KBM-7 (cell line): ENCODE measurements at regions not wholly inside any gene's neighbourhood (a gene's known extent, or its start where the extent isn't known, plus 50 kb on each side); places are given as distances from the start of the nearest gene placed in this dataset.

Source experiments
- DNase-seq: peaks from one replicate; pipeline ENCODE4 v3.0.0-alpha.2; 2015
- in situ Hi-C: fragments of 300-500 bp; cut with MboI; formaldehyde crosslinking; loops from 2 replicates; pipeline ENCODE4 v1.14.3; 2020; ENCODE audit warnings: low sequenced_read_pairs, low pct_unique_long_range_greater_than_20kb, mixed read lengths

DNA sequence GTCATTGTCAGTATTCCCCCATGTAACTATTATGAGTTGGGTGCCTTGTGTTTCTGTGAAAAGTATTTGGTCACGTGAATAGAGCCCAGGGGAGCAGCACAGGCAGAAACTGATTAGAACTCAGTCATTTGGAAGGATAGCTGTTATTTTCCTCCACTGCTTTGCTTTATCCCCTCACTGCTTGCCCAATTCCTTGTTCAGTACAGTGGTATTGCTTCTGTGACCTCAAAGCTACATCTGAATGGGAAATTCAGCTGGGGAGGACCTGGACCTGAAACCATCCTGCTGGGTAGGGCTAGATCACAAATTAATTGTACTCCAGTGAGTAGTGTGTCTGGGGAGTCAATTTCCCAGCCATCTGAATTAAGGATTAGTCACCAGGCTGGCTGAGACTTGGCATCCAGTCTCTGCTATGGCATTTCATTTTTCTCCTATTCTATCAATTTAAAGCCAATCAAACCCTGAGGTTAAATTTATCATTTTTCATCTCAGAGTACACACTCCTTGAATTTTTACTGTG, 1231.6 kb upstream of the GYPC start:
- no peak for DNase-seq
- in situ Hi-C loops, result no loop called here

DNA sequence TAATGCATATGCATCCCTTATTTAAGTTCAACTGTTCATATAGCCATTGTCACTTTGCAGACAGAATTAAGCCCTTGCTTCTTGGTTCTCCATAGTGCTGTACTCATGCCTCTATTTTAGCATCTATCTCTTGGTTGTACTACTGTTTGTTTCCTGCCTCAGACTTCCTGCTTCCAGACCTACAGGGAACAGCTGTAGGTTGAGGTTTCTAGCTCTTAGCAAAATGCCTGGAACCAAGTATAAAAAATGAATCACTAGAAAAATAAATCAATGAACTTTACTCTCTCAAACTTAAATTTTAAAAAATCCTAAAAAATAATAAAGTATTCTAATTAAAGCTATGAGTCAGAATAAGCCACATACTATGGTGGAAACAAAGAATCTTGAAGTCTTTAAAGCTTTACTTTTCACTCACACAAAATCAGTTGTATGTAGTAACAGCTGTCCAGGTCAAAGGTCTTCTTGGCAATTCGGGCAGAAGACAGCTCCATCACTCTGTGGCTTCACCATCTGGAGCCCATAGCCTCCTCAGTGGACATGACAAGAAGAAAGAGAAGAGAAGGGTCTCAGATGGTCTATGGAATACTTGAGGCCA, 1228.1 kb upstream of the GYPC start:
- no peak for DNase-seq
- in situ Hi-C loops, result no loop called here

DNA sequence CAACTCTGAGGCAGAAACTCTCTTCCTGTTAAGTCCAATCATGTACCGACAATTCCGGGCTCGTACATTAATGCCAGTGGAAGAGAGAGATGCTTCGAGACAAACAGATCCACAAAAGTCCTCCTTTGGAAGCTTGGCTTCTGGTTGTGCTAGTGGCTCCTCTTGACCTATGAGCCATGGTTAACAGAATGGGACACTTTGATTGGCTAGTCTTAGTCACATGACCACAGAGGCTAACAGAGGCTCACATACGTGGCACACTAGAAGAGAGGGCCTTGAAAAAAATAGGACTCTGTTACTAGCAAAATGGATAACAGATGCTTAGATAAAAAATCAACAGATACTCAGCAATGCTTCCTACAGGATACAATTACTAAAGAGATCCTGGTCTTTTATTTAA, 1211.9 kb upstream of the GYPC start:
- in situ Hi-C loops, result no loop called here
- DNase-seq, result no peak

DNA sequence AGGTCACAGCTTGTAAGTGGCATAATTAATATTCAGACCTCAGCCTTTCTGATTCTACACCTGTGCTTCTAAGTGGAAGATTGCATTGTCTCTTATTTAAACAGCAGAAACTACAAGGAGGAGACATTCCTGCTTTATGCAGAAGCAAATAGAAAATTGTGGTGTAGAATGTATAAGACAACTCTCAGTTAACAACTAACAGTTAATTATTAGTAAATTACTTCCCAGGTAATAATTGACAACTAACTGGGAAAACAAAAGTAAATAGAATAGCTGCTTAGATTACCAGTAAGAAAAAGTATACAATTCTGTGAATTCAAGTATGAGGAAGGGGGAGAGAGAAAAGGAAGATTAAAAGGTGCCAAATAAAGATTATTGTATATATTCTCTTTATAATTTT, 1210.5 kb upstream of the GYPC start:
- DNase-seq, result no peak
- in situ Hi-C loops, result no loop called here

DNA sequence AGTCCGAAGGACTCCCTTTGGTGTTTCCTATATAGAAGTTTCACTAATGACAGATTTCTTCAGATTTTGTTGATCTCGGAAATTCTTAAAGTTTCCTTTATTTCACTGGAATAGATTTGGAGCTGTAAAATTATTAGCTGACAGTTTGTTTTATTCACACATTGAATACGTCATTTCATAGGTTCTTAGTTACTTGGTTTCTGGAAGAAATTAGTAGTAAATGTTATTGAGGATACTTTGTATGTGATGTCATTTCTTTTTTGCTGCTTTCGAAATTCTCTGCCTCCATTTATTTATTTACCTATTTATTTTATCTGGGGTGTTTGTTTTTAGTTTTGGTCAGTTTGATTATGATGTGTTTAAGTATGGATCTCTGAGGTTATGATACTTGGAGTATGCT, 1205.9 kb upstream of the GYPC start:
- no peak for DNase-seq
- in situ Hi-C loops, result no loop called here

GRCh38 chr2:125455110-125455509, 1200.8 kb upstream of the GYPC start:
- in situ Hi-C loops, result no loop called here
- DNase-seq, result no peak

DNA sequence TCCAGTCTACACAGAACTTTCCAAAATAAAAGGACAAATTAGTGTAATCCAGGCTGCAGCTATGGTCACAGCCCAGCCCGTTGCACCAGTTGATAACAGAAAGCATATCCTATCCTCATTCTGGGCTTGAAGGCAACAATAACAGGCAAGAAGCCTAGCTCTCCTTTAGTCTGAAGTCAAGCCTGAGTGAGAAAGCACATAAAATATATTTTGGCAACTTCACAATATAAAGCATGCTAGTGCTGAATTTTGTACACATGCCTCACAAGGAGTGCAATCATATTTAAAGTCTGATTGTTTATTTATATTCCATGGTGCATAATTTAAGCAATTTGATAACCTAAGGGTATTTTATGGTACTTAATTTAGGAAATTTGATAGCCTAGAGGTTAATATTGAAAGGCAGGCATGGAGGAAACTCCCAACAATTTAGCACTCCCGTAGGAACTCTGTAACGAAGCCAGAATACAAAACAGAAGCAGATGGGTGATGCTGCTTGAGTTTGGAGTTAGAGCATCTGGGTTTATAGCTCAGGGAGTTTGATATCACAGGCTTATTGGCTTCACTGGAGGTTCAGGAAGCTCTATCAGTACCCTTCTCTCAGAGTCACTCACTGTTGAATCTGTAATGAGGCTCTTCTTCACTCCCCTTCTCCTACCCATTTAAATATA, 1199.1 kb upstream of the GYPC start:
- in situ Hi-C loops, result no loop called here
- DNase-seq, result no peak

- DNase-seq, result no peak
- in situ Hi-C loops, result no loop called here
These were observed 1184.0 kb upstream of the GYPC start for GRCh38 chr2:125471963-125472362.

DNA sequence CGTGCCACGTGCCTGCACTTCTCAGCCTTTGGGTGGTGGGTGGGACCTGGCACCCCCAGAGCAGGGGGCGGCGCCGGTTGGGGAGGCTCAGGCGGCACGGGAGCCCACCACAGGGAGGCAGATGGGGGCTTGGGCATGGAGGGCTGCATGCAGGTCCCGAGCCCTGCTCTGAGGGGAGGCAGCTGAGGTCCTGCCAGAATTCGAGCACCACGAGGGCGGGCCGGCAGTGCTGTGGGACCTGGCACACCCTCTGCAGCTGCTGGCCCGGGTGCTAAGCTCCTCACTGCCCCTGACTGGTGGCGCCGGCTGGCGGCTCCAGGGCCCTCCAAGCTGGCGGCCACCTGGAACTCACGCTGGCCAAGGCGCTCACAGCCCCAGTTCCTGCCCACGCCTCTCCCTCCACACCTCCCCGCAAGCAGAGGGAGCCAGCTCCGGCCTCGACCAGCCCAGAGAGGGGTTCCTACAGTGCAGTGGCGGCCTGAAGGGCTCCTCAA, 1176.8 kb upstream of the GYPC start:
- no peak for DNase-seq
- in situ Hi-C loops, result no loop called here

DNA sequence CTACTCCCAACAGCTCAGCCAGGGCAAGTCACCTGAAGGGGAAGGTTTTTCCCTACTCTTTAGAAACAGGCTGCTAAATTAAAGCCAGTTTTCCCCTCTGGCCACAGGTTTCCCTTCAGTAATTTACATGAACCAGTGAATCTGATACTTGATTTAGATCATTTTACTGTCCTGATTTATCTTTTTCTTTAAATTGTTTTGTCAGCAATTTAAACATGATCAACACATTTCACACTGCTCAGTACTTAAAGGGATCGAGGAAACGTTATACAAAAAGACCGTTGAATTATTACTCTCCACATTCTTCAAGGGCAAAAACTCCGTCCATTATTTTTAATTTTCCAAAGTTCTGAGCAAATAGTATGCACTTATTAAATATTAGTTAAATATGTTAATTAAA, 1165.7 kb upstream of the GYPC start:
- DNase-seq, result no peak
- in situ Hi-C loops, result no loop called here

- in situ Hi-C loops, result no loop called here
- no peak for DNase-seq
These were observed 1164.3 kb upstream of the GYPC start for GRCh38 chr2:125491663-125492062.

GRCh38 chr2:125512313-125512712, 1143.6 kb upstream of the GYPC start:
- in situ Hi-C loops, result no loop called here
- no peak for DNase-seq

- in situ Hi-C loops, result no loop called here
- DNase-seq, result peak; percentile 48
These were observed 1139.4 kb upstream of the GYPC start for GRCh38 chr2:125516496-125517109.

GRCh38 chr2:125526093-125526492, 1129.9 kb upstream of the GYPC start:
- in situ Hi-C loops, result no loop called here
- DNase-seq, result no peak

DNA sequence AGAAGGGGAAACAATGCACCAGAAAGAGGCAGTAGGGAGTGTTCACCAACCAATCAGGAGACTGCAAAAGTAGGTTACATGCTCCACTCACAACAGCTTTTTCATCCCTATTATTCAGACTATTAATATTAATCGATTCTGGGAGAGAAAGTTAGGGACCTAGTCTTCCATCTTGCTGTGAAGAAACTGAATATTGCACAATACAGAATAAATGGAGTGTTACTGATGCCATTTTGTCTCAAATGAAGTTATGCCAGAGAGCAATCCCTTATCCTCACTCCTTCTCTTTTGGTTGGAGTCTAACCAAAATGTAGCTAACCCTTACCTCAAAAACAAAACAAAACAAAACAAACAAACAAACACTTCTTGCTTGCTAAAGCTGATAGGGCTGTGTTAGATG, 1120.9 kb upstream of the GYPC start:
- DNase-seq, result no peak
- in situ Hi-C loops, result no loop called here

DNA sequence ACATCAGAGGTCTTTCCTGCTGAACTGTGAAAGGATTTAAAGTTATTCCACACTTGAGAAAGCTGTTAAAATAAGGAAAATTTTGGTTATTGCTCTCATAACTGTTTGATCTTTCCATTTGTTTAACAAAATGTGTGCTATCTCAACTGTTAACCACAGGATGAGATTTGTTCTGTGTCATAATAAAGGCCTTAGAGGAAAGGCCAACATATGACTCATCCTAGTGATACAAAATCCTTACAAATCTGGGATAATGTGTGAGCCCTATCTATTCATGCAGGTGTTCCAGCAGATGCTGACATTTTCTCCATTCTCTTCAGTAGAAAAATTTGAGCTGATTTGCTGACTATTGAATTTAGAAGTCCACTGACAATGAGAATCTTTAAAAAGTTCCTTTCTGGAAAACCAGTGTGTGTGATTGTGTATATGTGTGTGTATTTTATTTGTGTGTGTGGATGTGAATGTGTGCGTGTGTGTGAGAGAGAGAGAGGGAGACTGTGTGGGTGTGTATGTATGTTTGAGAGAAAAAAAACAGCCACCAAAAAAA, 1111.9 kb upstream of the GYPC start:
- no peak for DNase-seq

DNA sequence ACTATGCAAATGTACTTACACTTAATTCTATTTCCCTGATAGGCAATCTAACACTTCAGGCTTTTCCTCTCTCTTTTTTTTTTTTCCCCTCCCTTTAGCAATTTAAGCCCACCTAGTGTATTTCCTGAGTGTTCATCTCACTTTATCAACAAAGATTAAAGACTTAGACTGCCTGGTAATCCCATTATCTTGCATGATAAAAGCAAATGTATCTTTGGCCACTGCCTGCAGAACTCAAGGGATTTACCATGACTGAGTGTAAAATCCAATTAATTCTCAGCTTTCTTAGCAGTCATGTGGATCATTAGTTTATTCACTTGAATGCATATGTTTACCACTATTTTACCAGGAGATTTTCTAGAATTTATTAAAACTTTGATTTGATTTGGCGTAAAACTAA, 1102.2 kb upstream of the GYPC start:
- no peak for DNase-seq
- in situ Hi-C loops, result no loop called here

More for the DNA sequence above, 1111.9 kb upstream of the GYPC start:
- in situ Hi-C loops, result no loop called here

GRCh38 chr2:125554956-125555355, 1101.0 kb upstream of the GYPC start:
- in situ Hi-C loops, result no loop called here
- DNase-seq, result no peak

GRCh38 chr2:125559186-125559585, 1096.8 kb upstream of the GYPC start:
- in situ Hi-C loops, result no loop called here
- no peak for DNase-seq

DNA sequence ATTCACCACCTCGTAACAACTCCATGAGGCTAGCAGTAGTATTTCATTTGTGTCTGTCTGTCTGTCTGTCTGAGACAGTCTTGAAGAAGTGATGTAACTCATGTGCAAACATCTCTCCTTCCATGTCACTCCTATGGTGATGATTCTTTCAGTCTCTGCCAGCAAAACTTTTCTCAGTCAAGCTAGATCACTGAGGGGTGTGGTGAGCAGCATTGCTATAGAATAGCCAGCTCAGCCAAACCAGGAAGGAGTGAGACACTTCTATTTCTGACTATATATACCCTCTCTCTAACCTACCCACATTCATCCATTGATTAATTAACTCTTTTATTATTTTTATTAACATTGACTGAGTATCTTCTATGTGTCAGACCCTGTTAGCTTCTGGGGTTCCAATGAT, 1095.1 kb upstream of the GYPC start:
- in situ Hi-C loops, result no loop called here
- DNase-seq, result no peak
